HG02973 (cell line): ENCODE measurements at regions not wholly inside any gene's neighbourhood (a gene's known extent, or its start where the extent isn't known, plus 50 kb on each side); places are given as distances from the start of the nearest gene placed in this dataset.

ENCODE experiments used
- ATAC-seq: cut with Tn5 transposase; IDR thresholded peaks from one replicate; pipeline ENCODE4 v1.9.1; 2021; ENCODE audit warnings: moderate library complexity; ENCODE audit not compliant: unreplicated experiment

GRCh38 chr2:67651565-67651964, 254.4 kb downstream of the ETAA1 start:
- ATAC-seq = no peak

- peak; percentile 88 for ATAC-seq
Measured at GRCh38 chr2:67652679-67653078, 255.5 kb downstream of the ETAA1 start.

GRCh38 chr2:67656875-67657274, 259.7 kb downstream of the ETAA1 start:
- ATAC-seq = no peak

- no peak for ATAC-seq
Measured at GRCh38 chr2:67658820-67659219, 261.7 kb downstream of the ETAA1 start.

GRCh38 chr2:67660015-67660602, 263.0 kb downstream of the ETAA1 start:
- ATAC-seq = no peak

GRCh38 chr2:67660871-67661270, 263.7 kb downstream of the ETAA1 start:
- no peak for ATAC-seq

- ATAC-seq = no peak
Measured at GRCh38 chr2:67662222-67662621, 265.1 kb downstream of the ETAA1 start.

GRCh38 chr2:67663776-67664175, 266.6 kb downstream of the ETAA1 start:
- ATAC-seq = no peak

- no peak for ATAC-seq
Measured at GRCh38 chr2:67666386-67667053, 269.4 kb downstream of the ETAA1 start.

- ATAC-seq = no peak
Measured at GRCh38 chr2:67667054-67667908, 270.1 kb downstream of the ETAA1 start.

GRCh38 chr2:67668538-67668937, 271.4 kb downstream of the ETAA1 start:
- no peak for ATAC-seq

GRCh38 chr2:67669168-67669567, 272.0 kb downstream of the ETAA1 start:
- ATAC-seq = no peak

- ATAC-seq = no peak
Measured at GRCh38 chr2:67669766-67670165, 272.6 kb downstream of the ETAA1 start.

GRCh38 chr2:67670747-67671183, 273.6 kb downstream of the ETAA1 start:
- ATAC-seq = no peak

- ATAC-seq = no peak
Measured at GRCh38 chr2:67671464-67672450, 274.6 kb downstream of the ETAA1 start.

- ATAC-seq = no peak
Measured at GRCh38 chr2:67674668-67675067, 277.5 kb downstream of the ETAA1 start.

GRCh38 chr2:67684991-67685390, 287.9 kb downstream of the ETAA1 start:
- no peak for ATAC-seq

- ATAC-seq = no peak
Measured at GRCh38 chr2:67686254-67686653, 289.1 kb downstream of the ETAA1 start.

- ATAC-seq = no peak
Measured at GRCh38 chr2:67689186-67689585, 292.1 kb downstream of the ETAA1 start.

- ATAC-seq = no peak
Measured at GRCh38 chr2:67689651-67690050, 292.5 kb downstream of the ETAA1 start.

GRCh38 chr2:67694445-67694844, 297.3 kb downstream of the ETAA1 start:
- ATAC-seq = no peak
